ENCODE measurements at regions not wholly inside any gene's neighbourhood (a gene's known extent, or its start where the extent isn't known, plus 50 kb on each side); places are given as distances from the start of the nearest gene placed in this dataset.

DNA sequence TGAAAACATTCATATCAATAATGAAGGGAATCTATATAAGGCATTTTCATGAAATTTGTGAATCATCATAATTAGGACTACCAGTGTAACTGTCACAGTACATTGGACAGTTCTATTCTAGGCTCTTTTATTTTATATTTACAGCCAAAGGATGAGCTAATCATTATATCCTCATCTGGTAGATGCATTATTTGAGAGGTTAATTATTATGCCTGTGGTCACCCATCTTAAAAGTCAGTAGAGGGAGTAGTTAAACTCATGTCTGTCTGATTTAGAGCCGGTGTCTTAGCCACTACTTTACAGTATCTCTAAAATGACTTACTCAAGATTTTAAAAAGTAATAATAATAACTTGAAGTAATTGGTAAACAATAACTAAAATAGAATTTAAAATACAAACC lies 899.3 kb upstream of the MAP3K7 start:
- no peak overlapping the region for H3K4me3 ChIP-seq (ENCODE audit: low read length)
- H2AFZ ChIP-seq (ENCODE audit: low read length): no peak overlapping the region
- H3K9ac ChIP-seq (ENCODE audit: low read length): no peak overlapping the region
- H3K27ac ChIP-seq (ENCODE audit: low read length): no peak overlapping the region
- H3K4me2 ChIP-seq (ENCODE audit: low read depth, low read length): no peak overlapping the region
- TF ChIP-seq EZH2phosphoT487 (IDR thresholded peaks at IDR 0.05; ENCODE audit: low read length) (no peak), EZH2 (optimal IDR thresholded peaks at IDR 0.05; ENCODE audit: low read depth, low read length) (no peak)
- TF ChIP-seq, protein P1, sequence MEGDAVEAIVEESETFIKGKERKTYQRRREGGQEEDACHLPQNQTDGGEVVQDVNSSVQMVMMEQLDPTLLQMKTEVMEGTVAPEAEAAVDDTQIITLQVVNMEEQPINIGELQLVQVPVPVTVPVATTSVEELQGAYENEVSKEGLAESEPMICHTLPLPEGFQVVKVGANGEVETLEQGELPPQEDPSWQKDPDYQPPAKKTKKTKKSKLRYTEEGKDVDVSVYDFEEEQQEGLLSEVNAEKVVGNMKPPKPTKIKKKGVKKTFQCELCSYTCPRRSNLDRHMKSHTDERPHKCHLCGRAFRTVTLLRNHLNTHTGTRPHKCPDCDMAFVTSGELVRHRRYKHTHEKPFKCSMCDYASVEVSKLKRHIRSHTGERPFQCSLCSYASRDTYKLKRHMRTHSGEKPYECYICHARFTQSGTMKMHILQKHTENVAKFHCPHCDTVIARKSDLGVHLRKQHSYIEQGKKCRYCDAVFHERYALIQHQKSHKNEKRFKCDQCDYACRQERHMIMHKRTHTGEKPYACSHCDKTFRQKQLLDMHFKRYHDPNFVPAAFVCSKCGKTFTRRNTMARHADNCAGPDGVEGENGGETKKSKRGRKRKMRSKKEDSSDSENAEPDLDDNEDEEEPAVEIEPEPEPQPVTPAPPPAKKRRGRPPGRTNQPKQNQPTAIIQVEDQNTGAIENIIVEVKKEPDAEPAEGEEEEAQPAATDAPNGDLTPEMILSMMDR (IDR thresholded peaks at IDR 0.05; ENCODE audit: low read length): no peak
- no peaks in the 10 kb centered on the region for H3K9me2 ChIP-seq (replicated peaks; ENCODE audit: insufficient read depth, low read length)
- no peaks in the 10 kb centered on the region for H3K36me3 ChIP-seq (replicated peaks; ENCODE audit: insufficient read depth, low read length)
- H3K9me3 ChIP-seq (replicated peaks; ENCODE audit: insufficient read depth, low read length): no peaks in the 10 kb centered on the region
- no peaks in the 10 kb centered on the region for H3K79me2 ChIP-seq (ENCODE audit: low read length)
- H3F3A ChIP-seq (ENCODE audit: insufficient read depth, low read length): no peaks in the 10 kb centered on the region
- no peaks in the 10 kb centered on the region for H4K20me1 ChIP-seq (ENCODE audit: insufficient read depth, low read length)
- H3K27me3 ChIP-seq (replicated peaks; ENCODE audit: insufficient read depth, low read length): no peaks in the 10 kb centered on the region
- H3K4me1 ChIP-seq (ENCODE audit: low read length): no peaks in the 10 kb centered on the region
- DNase-seq: no peak

DNA sequence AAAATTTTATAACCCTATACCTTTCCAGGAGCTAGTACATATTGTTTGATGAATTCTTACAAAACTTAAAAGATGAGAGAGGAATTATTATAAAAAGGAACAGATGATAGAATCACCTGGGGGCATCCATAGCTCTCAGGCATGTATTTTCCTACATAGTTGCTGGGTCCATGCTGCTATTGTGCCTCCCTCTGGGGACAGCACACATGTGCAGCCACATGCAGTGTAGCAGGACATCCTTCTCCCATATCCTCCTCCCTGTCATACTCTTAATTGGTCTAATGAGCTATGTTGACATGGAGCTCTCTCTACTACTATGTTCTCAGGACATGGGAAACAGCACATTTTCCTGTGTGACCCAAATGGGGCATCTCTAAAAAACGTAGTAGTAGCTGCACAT lies 898.2 kb upstream of the MAP3K7 start:
- no peak for DNase-seq
- Histone ChIP-seq H3K4me3 (ENCODE audit: low read length) (no peak overlapping the region), H3K79me2 (ENCODE audit: low read length) (no peaks in the 10 kb centered on the region), H3K4me1 (ENCODE audit: low read length) (no peaks in the 10 kb centered on the region), H3K27ac (ENCODE audit: low read length) (no peak overlapping the region), H3K36me3 (replicated peaks; ENCODE audit: insufficient read depth, low read length) (no peaks in the 10 kb centered on the region), H2AFZ (ENCODE audit: low read length) (no peak overlapping the region), H3K4me2 (ENCODE audit: low read depth, low read length) (no peak overlapping the region), H3K9me2 (replicated peaks; ENCODE audit: insufficient read depth, low read length) (no peaks in the 10 kb centered on the region), H3F3A (ENCODE audit: insufficient read depth, low read length) (no peaks in the 10 kb centered on the region), H3K9ac (ENCODE audit: low read length) (no peak overlapping the region), H4K20me1 (ENCODE audit: insufficient read depth, low read length) (no peaks in the 10 kb centered on the region), H3K9me3 (replicated peaks; ENCODE audit: insufficient read depth, low read length) (no peaks in the 10 kb centered on the region), H3K27me3 (replicated peaks; ENCODE audit: insufficient read depth, low read length) (no peaks in the 10 kb centered on the region)
- TF ChIP-seq EZH2phosphoT487 (IDR thresholded peaks at IDR 0.05; ENCODE audit: low read length) (no peak), EZH2 (optimal IDR thresholded peaks at IDR 0.05; ENCODE audit: low read depth, low read length) (no peak)
- TF ChIP-seq, protein P1 (IDR thresholded peaks at IDR 0.05; ENCODE audit: low read length): no peak

DNA sequence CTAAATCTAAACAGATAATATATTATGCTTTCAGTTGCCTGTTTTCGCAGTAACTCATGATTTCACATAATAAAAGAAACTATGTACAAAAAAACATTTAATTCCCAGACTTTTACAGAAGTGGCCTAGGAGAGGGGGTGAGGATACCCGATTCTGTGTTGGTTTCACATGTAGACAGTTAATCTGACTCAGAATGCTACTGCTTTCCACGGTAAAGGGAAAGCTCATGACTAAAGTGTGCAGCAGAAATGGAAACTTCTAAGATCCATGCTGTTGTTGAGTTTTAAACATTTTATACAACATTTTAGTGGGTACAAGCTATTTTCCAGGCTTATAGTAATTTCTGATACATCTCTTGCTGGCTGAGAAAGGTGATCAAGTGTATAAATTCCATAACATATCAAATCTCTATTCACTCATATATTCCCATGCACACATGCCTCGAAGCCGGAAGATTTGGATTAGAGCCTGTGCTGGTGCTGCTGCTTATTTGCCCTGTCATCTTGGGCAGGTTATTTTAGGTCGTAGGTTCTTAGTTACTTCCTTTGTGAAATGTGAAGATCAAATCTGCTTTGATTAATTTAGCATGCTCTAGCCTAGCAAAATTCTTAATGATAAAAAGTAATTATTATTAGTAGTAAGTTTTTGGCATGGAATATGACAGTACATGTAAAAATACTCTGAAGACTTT lies 896.7 kb upstream of the MAP3K7 start:
- Histone ChIP-seq H3K9me3 (replicated peaks; ENCODE audit: insufficient read depth, low read length) (no peaks in the 10 kb centered on the region), H3K4me1 (ENCODE audit: low read length) (no peaks in the 10 kb centered on the region), H3K9me2 (replicated peaks; ENCODE audit: insufficient read depth, low read length) (no peaks in the 10 kb centered on the region), H2AFZ (ENCODE audit: low read length) (no peak overlapping the region), H4K20me1 (ENCODE audit: insufficient read depth, low read length) (no peaks in the 10 kb centered on the region), H3K4me2 (ENCODE audit: low read depth, low read length) (no peak overlapping the region), H3K9ac (ENCODE audit: low read length) (no peak overlapping the region), H3K27me3 (replicated peaks; ENCODE audit: insufficient read depth, low read length) (no peaks in the 10 kb centered on the region), H3K79me2 (ENCODE audit: low read length) (no peaks in the 10 kb centered on the region), H3F3A (ENCODE audit: insufficient read depth, low read length) (no peaks in the 10 kb centered on the region), H3K4me3 (ENCODE audit: low read length) (no peak overlapping the region), H3K36me3 (replicated peaks; ENCODE audit: insufficient read depth, low read length) (no peaks in the 10 kb centered on the region), H3K27ac (ENCODE audit: low read length) (no peak overlapping the region)
- no peak for TF ChIP-seq EZH2phosphoT487 (IDR thresholded peaks at IDR 0.05; ENCODE audit: low read length)
- TF ChIP-seq, protein P1 (IDR thresholded peaks at IDR 0.05; ENCODE audit: low read length): no peak
- no peak for TF ChIP-seq EZH2 (optimal IDR thresholded peaks at IDR 0.05; ENCODE audit: low read depth, low read length)
- no peak for DNase-seq

Data from MM.1S (cell line).